GM12878 (cell line): ENCODE measurements at regions not wholly inside any gene's neighbourhood (a gene's known extent, or its start where the extent isn't known, plus 50 kb on each side); places are given as distances from the start of the nearest gene placed in this dataset.

ENCODE experiments used
- ATF7 ChIP-seq: fragments of 450-650 bp; IDR thresholded peaks from 2 replicates; pipeline ENCODE4 v1.6.1; 2016; ENCODE audit warnings: low read depth, mild to moderate bottlenecking
- BCL3 ChIP-seq: IDR thresholded peaks from 2 replicates; pipeline ENCODE4 v1.6.1; 2011; ENCODE audit warnings: borderline replicate concordance, low read depth, mild to moderate bottlenecking, moderate library complexity, low read length; ENCODE audit not compliant: insufficient read depth, poor library complexity, severe bottlenecking
- BRCA1 ChIP-seq: IDR thresholded peaks from 2 replicates; pipeline ENCODE4 v1.6.1; 2011; ENCODE audit warnings: low read depth, low read length, improper control_type of control experiment
- CBFB ChIP-seq: IDR thresholded peaks from 2 replicates; pipeline ENCODE4 v1.6.1; 2016; ENCODE audit warnings: antibody characterized with exemption, low read depth
- CEBPB ChIP-seq, 2 experiments: fragments of 150-350 bp in 1 of 2; IDR thresholded peaks; 2 replicates each; pipeline ENCODE4 v1.6.1; 2012 to 2014; ENCODE audit warnings: low read depth in 2 of 2, low read length in 2 of 2, borderline replicate concordance in 1 of 2, inconsistent platforms in 1 of 2
- EED ChIP-seq: sonication (generic); IDR thresholded peaks from 2 replicates; pipeline ENCODE4 v1.6.1; 2016; ENCODE audit warnings: antibody characterized with exemption, low read depth
- EGR1 ChIP-seq, 2 experiments: IDR thresholded peaks; 1 replicate in 1 of 2; 2 replicates in 1 of 2; pipeline ENCODE4 v1.6.1; 2011 to 2012; ENCODE audit warnings: low read depth in 2 of 2, low read length in 2 of 2, borderline replicate concordance in 1 of 2, mild to moderate bottlenecking in 1 of 2, moderate library complexity in 1 of 2
- GATAD2B ChIP-seq: fragments of 450-650 bp; conservative IDR thresholded peaks from 2 replicates; pipeline ENCODE4 v1.6.1; 2017; ENCODE audit warnings: low read depth, mild to moderate bottlenecking, moderate library complexity
- HDAC6 ChIP-seq: fragments of 200-600 bp; sonication (generic); IDR thresholded peaks from one replicate; pipeline ENCODE4 v1.8.0; 2017; ENCODE audit warnings: antibody characterized with exemption; ENCODE audit not compliant: unreplicated experiment
- IKZF2 ChIP-seq, 2 experiments: fragments of 450-650 bp; IDR thresholded peaks; 2 replicates each; pipeline ENCODE4 v1.6.1; 2017; ENCODE audit warnings: mild to moderate bottlenecking in 2 of 2, moderate library complexity in 2 of 2
- IRF5 ChIP-seq: fragments of 450-650 bp; IDR thresholded peaks from 2 replicates; pipeline ENCODE4 v1.6.1; 2017; ENCODE audit warnings: borderline replicate concordance
- MEF2B ChIP-seq: fragments of 450-650 bp; IDR thresholded peaks from 2 replicates; pipeline ENCODE4 v1.6.1; 2018; ENCODE audit warnings: mild to moderate bottlenecking, moderate library complexity; ENCODE audit not compliant: partially characterized antibody, poor library complexity, severe bottlenecking
- POLR2AphosphoS2 ChIP-seq: IDR thresholded peaks from 2 replicates; pipeline ENCODE4 v1.6.1; 2011; ENCODE audit warnings: low read depth, mild to moderate bottlenecking, low read length, improper control_type of control experiment, moderate library complexity
- RB1 ChIP-seq: fragments of 450-650 bp; formaldehyde crosslinking; IDR thresholded peaks from 2 replicates; pipeline ENCODE4 v1.6.1; 2017; ENCODE audit warnings: mild to moderate bottlenecking, borderline replicate concordance
- RBBP5 ChIP-seq: fragments of 200-600 bp; sonication (generic); conservative IDR thresholded peaks from 2 replicates; pipeline ENCODE4 v1.6.1; 2016
- RCOR1 ChIP-seq: conservative IDR thresholded peaks from 2 replicates; pipeline ENCODE4 v1.6.1; 2012; ENCODE audit warnings: low read depth, low read length, improper control_type of control experiment
- RELB ChIP-seq: fragments of 450-650 bp; IDR thresholded peaks from 2 replicates; pipeline ENCODE4 v1.6.1; 2017; ENCODE audit warnings: low read depth, mild to moderate bottlenecking, moderate library complexity
- RUNX3 ChIP-seq: IDR thresholded peaks from 2 replicates; pipeline ENCODE4 v1.6.1; 2012; ENCODE audit warnings: low read length, inconsistent platforms
- SMARCA5 ChIP-seq: fragments of 450-650 bp; IDR thresholded peaks from 2 replicates; pipeline ENCODE4 v1.6.1; 2017; ENCODE audit warnings: mild to moderate bottlenecking
- SREBF2 ChIP-seq: IDR thresholded peaks from 2 replicates; pipeline ENCODE4 v1.6.1; 2012; ENCODE audit warnings: mild to moderate bottlenecking, low read length
- TCF3 ChIP-seq: IDR thresholded peaks from 2 replicates; pipeline ENCODE4 v1.6.1; 2012; ENCODE audit warnings: low read depth, mild to moderate bottlenecking, low read length, borderline replicate concordance; ENCODE audit not compliant: insufficient read depth
- ZNF24 ChIP-seq: fragments of 450-650 bp; IDR thresholded peaks from 2 replicates; pipeline ENCODE4 v1.6.1; 2017; ENCODE audit warnings: antibody characterized with exemption, mild to moderate bottlenecking
- TF ChIP-seq, protein P1 (sequence below): IDR thresholded peaks from 2 replicates; pipeline ENCODE4 v1.6.1; 2012; ENCODE audit warnings: low read depth, low read length, improper control_type of control experiment
- TF ChIP-seq, protein P2 (sequence below): fragments of 450-650 bp; IDR thresholded peaks from 2 replicates; pipeline ENCODE4 v1.6.1; 2017; ENCODE audit warnings: mild to moderate bottlenecking

GRCh38 chr11:26087120-26087935, 244.6 kb upstream of the ANO3 start (continued):
- TF ChIP-seq HDAC6: no peak
- no peak for TF ChIP-seq EED
- peak; percentile 51; the same call in 1 of the 2 replicates for TF ChIP-seq SMARCA5
- TF ChIP-seq BCL3: no peak
- TF ChIP-seq MEF2B: peak; percentile 64
- no peak for TF ChIP-seq EGR1 (IDR thresholded peaks at IDR 0.05; ENCODE audit: borderline replicate concordance in 1 of 2, low read depth in 2 of 2, low read length in 2 of 2)
- no peak for TF ChIP-seq RB1
- TF ChIP-seq CBFB: no peak
- TF ChIP-seq BRCA1: no peak
- TF ChIP-seq ATF7: 0 out of 2 replicates have a peak, but pooled peaks have one; percentile 26
- peak; percentile 46 to 56; a peak in 2 of 4 replicates for TF ChIP-seq IKZF2 (IDR thresholded peaks at IDR 0.05)
- TF ChIP-seq, protein P1, sequence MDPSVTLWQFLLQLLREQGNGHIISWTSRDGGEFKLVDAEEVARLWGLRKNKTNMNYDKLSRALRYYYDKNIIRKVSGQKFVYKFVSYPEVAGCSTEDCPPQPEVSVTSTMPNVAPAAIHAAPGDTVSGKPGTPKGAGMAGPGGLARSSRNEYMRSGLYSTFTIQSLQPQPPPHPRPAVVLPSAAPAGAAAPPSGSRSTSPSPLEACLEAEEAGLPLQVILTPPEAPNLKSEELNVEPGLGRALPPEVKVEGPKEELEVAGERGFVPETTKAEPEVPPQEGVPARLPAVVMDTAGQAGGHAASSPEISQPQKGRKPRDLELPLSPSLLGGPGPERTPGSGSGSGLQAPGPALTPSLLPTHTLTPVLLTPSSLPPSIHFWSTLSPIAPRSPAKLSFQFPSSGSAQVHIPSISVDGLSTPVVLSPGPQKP: no peak
- no peak for TF ChIP-seq RBBP5
- peak; percentile 83 for TF ChIP-seq RUNX3
- no peak for TF ChIP-seq SREBF2
- no peak for TF ChIP-seq GATAD2B
- TF ChIP-seq, protein P2, sequence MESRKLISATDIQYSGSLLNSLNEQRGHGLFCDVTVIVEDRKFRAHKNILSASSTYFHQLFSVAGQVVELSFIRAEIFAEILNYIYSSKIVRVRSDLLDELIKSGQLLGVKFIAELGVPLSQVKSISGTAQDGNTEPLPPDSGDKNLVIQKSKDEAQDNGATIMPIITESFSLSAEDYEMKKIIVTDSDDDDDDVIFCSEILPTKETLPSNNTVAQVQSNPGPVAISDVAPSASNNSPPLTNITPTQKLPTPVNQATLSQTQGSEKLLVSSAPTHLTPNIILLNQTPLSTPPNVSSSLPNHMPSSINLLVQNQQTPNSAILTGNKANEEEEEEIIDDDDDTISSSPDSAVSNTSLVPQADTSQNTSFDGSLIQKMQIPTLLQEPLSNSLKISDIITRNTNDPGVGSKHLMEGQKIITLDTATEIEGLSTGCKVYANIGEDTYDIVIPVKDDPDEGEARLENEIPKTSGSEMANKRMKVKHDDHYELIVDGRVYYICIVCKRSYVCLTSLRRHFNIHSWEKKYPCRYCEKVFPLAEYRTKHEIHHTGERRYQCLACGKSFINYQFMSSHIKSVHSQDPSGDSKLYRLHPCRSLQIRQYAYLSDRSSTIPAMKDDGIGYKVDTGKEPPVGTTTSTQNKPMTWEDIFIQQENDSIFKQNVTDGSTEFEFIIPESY: no peak
- TF ChIP-seq RELB: no peak
- TF ChIP-seq CEBPB (IDR thresholded peaks at IDR 0.05; ENCODE audit: borderline replicate concordance in 1 of 2, low read depth in 2 of 2, low read length in 2 of 2): no peak
- no peak for TF ChIP-seq POLR2AphosphoS2
- peak; percentile 74; the same call in 1 of the 2 replicates for TF ChIP-seq TCF3
- TF ChIP-seq IRF5: no peak
- TF ChIP-seq RCOR1: no peak
- TF ChIP-seq ZNF24: no peak
